Omental fat pad (tissue), 3 donors: ENCODE measurements at regions not wholly inside any gene's neighbourhood (a gene's known extent, or its start where the extent isn't known, plus 50 kb on each side); places are given as distances from the start of the nearest gene placed in this dataset.

Experiments used
- ATAC-seq: fragments of 150-250 bp; one replicate; pipeline ENCODE4 v1.9.1; 2016; ENCODE audit warnings: mild to moderate bottlenecking, moderate library complexity; ENCODE audit not compliant: low FRiP score
- DNase-seq: peaks from one replicate; pipeline ENCODE4 v3.0.0-alpha.2; 2019; ENCODE audit warnings: low spot score
- TF ChIP-seq, protein P1 (sequence below), 3 donors: fragments of 450-650 bp; IDR thresholded peaks; one replicate each; pipeline ENCODE4 v1.5.1; 2016 to 2017; ENCODE audit warnings: antibody characterized with exemption in 3 of 3, mild to moderate bottlenecking in 3 of 3, moderate library complexity in 2 of 3

DNA sequence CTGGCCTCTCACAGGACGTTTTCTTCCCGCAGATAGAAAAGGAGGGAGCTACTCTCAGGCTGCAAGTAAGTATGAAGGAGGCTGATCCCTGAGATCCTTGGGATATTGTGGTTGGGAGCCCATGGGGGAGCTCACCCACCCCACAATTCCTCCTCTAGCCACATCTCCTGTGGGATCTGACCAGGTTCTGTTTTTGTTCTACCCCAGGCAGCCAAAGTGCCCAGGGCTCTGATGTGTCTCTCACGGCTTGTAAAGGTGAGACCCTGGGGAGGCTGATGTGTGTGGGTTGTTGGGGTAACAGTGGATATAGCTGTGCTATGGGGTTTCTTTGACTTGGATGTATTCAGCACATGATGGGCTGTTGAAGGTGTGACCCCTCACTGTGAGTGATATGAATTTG, 52.0 kb upstream of the POLR1H start:
- ATAC-seq (no peak), DNase-seq (no peak)
- TF ChIP-seq, protein P1, sequence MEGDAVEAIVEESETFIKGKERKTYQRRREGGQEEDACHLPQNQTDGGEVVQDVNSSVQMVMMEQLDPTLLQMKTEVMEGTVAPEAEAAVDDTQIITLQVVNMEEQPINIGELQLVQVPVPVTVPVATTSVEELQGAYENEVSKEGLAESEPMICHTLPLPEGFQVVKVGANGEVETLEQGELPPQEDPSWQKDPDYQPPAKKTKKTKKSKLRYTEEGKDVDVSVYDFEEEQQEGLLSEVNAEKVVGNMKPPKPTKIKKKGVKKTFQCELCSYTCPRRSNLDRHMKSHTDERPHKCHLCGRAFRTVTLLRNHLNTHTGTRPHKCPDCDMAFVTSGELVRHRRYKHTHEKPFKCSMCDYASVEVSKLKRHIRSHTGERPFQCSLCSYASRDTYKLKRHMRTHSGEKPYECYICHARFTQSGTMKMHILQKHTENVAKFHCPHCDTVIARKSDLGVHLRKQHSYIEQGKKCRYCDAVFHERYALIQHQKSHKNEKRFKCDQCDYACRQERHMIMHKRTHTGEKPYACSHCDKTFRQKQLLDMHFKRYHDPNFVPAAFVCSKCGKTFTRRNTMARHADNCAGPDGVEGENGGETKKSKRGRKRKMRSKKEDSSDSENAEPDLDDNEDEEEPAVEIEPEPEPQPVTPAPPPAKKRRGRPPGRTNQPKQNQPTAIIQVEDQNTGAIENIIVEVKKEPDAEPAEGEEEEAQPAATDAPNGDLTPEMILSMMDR (IDR thresholded peaks at IDR 0.05): no peak
